RWPE1 (cell line): ENCODE measurements at regions not wholly inside any gene's neighbourhood (a gene's known extent, or its start where the extent isn't known, plus 50 kb on each side); places are given as distances from the start of the nearest gene placed in this dataset.

Experiments used
- CTCF ChIA-PET: fragments of 350-600 bp; sonication (Branson Sonifier 250); formaldehyde crosslinking; extraction: SDS; loops from one replicate; lab custom pipeline; 2021; lab: Yijun Ruan, JAX
- POLR2A ChIA-PET: fragments of 400-600 bp; formaldehyde crosslinking; extraction: SDS; loops from one replicate; lab custom pipeline; 2020; ENCODE audit warnings: antibody characterized with exemption; ENCODE audit not compliant: low non-redundant PET; lab: Yijun Ruan, JAX
- DNase-seq: peaks from one replicate; pipeline ENCODE4 v3.0.0; 2012; ENCODE audit warnings: low spot score
- H3K27ac ChIP-seq: fragments of 450-650 bp; 2 replicates; pipeline ENCODE4 v1.5.1; 2017
- TF ChIP-seq, protein P1 (sequence below): fragments of 450-650 bp; conservative IDR thresholded peaks from 2 replicates; pipeline ENCODE4 v1.5.1; 2017; ENCODE audit warnings: low read depth, mild to moderate bottlenecking

DNA sequence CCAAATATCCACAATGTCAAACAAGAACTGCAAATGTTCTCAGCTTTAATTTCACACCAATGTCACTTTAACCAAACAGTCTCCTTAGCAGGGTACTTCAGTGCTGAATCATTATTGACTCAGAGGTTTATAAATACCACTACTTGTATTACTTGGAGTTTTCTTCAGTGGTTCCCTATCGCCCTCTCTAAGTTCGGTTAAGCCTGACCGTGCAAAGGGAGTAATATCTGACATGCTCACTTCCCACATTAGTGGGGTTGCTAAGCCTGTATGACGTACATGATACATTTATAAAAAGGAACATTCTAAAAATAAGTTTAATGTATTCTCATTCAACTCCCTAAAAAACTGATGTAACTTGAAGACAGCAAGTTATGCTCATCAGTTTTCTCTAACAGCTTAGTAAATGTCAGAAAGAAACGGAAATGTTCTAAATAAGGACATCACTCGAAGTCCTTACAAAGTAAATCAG, 93.1 kb upstream of the ZC3H12C start:
- H3K27ac ChIP-seq, result no peak overlapping the region
- ChIA-PET POLR2A (no interaction called here), CTCF (interaction anchor here (0.8 kb wide), 1 partner anchor 751 kb away, joined by 3 read pairs; no protein-coding TSS in a partner anchor)
- DNase-seq, result peak; percentile 54
- TF ChIP-seq, protein P1, sequence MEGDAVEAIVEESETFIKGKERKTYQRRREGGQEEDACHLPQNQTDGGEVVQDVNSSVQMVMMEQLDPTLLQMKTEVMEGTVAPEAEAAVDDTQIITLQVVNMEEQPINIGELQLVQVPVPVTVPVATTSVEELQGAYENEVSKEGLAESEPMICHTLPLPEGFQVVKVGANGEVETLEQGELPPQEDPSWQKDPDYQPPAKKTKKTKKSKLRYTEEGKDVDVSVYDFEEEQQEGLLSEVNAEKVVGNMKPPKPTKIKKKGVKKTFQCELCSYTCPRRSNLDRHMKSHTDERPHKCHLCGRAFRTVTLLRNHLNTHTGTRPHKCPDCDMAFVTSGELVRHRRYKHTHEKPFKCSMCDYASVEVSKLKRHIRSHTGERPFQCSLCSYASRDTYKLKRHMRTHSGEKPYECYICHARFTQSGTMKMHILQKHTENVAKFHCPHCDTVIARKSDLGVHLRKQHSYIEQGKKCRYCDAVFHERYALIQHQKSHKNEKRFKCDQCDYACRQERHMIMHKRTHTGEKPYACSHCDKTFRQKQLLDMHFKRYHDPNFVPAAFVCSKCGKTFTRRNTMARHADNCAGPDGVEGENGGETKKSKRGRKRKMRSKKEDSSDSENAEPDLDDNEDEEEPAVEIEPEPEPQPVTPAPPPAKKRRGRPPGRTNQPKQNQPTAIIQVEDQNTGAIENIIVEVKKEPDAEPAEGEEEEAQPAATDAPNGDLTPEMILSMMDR, result no peak

DNA sequence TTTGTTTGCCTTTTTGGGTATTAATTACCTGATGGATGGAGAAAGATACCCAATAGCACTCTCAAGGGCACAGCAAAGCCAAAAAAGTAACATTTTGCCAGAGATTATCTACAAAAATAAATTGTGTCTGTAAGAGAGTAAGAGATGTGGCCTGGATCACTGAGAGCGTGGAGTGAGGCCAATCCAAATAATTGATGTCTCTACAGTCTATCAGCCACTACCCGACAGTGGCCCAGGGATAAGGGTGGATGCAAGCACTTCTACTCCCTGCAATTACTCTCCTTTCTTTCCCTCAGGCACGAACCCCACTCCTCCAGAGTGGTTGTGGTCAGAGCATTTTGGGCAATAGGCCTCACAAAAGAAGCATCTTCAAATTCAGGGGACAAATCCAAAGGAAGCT, 92.3 kb upstream of the ZC3H12C start:
- no peak overlapping the region for H3K27ac ChIP-seq
- no peak for DNase-seq
- TF ChIP-seq, protein P1, result no peak
- ChIA-PET POLR2A (no interaction called here), CTCF (interaction anchor here (0.8 kb wide), 1 partner anchor 752 kb away, joined by 3 read pairs; no protein-coding TSS in a partner anchor)

DNA sequence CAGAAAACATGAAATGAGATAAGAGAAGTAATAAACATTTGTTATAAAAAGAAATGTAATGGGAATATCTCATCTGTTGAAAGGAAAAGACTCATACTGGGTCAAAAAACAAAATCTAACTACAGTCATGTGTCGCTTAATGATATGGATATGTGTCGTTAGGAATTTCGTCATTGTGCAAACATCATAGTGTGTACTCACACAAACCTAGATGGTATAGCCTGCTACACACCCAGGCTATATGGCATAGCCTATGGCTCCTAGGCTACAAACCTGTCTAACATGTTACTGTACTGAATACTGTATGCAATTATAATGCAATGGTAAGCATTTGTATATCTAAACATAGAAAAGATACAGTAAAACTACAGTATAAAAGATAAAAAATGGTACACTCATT, 89.8 kb upstream of the ZC3H12C start:
- H3K27ac ChIP-seq, result no peak overlapping the region
- DNase-seq, result no peak
- TF ChIP-seq, protein P1, result no peak
- POLR2A ChIA-PET, result no interaction called here
- CTCF ChIA-PET, result no interaction called here

DNA sequence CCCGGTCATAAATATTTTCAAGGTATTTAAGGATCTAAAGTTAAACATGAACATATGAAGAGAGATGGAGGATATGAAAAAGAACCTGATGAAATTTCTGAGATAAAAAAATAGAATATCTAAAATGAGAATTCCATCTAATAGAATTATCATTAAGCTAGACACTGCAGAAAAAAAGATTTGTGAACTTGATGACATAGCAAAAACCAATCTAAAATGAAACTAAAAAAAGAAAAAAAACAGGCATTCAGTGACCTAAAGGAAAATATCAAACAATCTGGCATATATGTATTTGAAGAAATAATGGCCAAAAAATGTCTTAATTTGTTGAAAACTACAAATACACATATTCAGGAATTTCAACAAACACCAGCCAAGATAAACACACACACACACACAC, 81.6 kb upstream of the ZC3H12C start:
- CTCF ChIA-PET, result interaction anchor here (0.7 kb wide), 1 partner anchor 1163 kb away, joined by 4 read pairs; no protein-coding TSS in a partner anchor
- no peak for DNase-seq
- H3K27ac ChIP-seq, result no peak overlapping the region
- POLR2A ChIA-PET, result no interaction called here
- TF ChIP-seq, protein P1, result no peak

DNA sequence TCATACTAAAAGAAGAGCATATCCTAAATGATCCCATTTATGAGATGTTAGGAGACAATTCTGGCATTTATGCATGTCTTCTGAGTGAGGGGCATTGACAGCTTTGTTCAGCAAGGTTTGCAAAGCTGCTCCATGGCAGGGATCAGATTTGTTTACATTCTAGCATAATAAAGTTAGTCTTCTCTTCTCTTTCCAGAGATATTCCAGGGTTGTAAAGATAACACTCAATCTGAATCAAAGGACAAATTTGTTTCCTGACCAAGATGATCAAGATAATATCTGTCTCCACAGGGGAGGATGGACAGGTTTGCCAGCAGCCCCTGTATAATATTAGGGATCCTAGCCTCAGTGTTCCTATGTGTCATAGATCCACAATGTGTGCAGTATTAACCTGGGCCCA, 77.5 kb upstream of the ZC3H12C start:
- TF ChIP-seq, protein P1, result no peak
- DNase-seq, result no peak
- ChIA-PET POLR2A (no interaction called here), CTCF (interaction anchor here (0.7 kb wide), 1 partner anchor 75 kb away, joined by 3 read pairs; no protein-coding TSS in a partner anchor)
- H3K27ac ChIP-seq, result no peak overlapping the region

DNA sequence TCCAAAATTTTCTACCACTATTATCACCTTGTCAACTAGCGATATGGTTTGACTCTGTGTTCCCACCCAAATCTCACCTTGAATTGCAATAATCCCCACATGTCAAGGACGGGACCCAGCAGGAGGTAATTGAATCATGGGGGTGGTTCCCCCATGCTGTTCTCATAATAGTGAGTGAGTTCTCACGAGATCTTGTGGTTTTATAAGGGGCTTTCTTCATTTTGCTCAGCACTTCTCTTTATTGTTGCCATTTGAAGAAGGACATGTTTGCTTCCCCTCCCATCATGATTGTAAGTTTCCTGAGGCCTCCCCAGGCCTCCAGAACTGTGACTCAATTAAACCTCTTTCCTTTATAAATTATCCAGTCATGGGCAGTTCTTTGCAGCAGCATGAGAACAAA, 73.5 kb upstream of the ZC3H12C start:
- TF ChIP-seq, protein P1, result no peak
- ChIA-PET POLR2A (no interaction called here), CTCF (no interaction called here)
- DNase-seq, result no peak
- no peak overlapping the region for H3K27ac ChIP-seq
